ENCODE measurements at regions not wholly inside any gene's neighbourhood (a gene's known extent, or its start where the extent isn't known, plus 50 kb on each side); places are given as distances from the start of the nearest gene placed in this dataset.
"Not testable (repeated sequence)": the region's sequence is repeated elsewhere in the genome, so short reads cannot be mapped to it uniquely, and the experiment has no call there.

DNA sequence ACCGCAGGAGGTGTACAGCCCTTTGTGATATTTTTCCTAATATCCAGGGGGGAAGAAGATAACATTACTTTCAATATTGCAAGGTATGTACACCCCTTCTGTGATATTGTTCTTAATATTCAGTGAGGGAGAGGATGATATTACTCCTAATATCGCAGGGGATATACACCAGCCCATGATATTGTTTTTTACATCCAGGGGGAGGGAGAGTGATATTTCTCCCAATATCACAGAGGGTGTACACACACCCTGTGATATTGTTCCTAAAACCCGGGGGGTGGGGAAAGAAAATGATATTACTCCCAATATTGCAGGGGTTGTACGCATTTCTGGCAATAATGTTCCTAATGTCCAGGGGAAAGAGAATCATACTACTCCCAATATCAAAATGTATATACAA is 58.0 kb upstream of the SLC25A48 start:
- DNase-seq: no peak

DNA sequence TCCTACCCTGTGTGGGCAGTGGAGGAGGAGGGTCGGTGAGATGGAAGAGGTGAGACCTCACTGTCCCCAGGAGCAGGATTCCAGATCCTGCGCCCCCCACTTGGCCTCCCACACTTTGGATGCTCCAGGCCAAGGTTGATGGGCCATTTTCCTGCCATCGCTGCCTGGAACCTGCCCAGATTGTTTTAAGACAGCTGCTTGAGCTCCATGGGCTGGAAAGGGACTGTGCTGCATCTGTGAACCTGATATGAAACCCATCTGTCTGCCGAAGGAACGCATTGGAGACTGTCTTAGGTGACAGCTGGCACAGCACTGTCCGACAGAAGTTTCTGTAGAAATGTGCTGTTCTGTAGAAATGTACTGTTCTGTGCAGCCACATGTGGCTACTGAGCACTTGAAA is 72.7 kb upstream of the SLC25A48 start:
- no peak for DNase-seq

- no peak for DNase-seq
Measured at GRCh38 chr5:135759149-135759784, 75.2 kb upstream of the SLC25A48 start.

DNA sequence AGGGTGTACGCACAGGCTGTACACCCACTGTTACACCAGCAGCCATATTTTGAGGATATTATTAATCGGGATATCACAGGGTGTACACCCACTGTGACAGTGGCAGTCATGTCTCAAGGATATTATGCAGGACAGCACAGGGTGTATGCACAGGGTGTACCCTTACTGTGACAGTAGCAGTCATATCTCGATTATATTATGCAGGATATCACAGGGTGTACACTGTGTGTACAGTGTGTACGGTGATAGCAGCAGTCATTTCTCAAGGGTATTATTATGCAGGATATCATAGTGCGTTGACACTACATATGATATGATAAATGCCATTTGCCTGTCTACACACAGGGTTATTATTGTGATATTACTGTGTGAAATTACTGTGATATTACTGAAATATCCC is 80.5 kb upstream of the SLC25A48 start:
- DNase-seq: no peak

DNA sequence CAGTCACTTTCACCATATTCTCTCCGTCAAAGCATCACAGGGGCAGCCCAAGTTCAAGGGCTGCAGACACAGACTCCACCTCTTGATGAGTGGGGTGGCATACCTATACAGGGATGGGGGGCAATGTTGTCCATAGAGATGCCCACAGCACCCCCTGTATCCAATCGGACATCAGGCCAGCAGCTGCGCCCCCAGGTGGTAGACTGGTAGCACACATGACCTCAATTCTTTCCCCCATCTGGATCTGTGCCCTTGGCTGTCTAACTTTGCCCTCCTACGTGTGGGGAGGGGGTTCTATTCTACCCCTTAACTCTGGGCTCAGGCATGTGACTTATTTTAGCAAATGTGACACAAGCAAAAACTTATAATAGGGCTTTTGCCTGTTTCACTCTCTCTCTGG is 84.0 kb upstream of the SLC25A48 start:
- DNase-seq: no peak

- DNase-seq: no peak
Measured at GRCh38 chr5:135747824-135748223, 86.6 kb upstream of the SLC25A48 start.

- no peak for DNase-seq
Measured at GRCh38 chr5:135745897-135746500, 88.5 kb upstream of the SLC25A48 start.

- no peak for DNase-seq
Measured at GRCh38 chr5:135743705-135744411, 90.6 kb upstream of the SLC25A48 start.

- DNase-seq: no peak
Measured at GRCh38 chr5:135743181-135743580, 91.3 kb upstream of the SLC25A48 start.

GRCh38 chr5:135742240-135742639 is 92.2 kb upstream of the SLC25A48 start:
- DNase-seq: not testable (repeated sequence)

DNA sequence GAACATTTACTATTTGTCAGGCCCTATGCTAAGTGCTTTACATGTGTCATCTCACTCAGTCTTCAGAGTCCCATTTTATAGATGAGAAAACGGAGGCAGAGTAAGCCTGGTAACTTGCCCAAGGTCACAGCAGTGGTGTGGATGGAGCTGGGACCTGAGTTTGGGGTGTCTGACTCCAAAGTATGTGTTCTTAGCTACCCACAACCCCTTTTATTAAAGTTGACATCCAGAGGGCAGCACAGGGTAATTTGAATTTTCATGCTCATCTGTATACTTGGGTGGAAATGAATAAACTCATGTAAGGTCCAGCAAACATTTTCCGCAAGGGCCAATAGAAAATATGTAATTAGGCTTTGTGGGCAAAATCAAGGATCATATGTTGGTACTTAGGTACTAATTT is 93.4 kb upstream of the SLC25A48 start:
- no peak for DNase-seq

DNA sequence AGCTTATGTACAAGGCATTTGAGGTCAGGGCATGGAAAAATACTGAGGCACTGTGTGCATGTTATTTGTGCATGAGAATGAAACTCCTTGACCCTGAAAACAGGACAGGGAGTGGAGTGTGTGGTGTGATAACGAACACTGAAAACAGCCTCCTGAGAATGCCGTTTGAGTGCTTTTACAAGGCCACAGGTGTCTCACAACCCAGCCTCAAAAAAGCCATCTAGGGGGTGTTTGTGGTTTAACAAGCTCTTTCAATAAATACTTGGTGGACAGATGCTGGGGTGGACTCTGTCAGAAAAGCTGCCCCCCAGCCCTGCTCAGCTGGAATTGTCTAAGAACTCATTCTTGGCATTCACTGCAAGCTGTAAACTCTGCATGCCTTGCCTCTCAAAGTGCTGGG is 94.0 kb upstream of the SLC25A48 start:
- DNase-seq: no peak

GRCh38 chr5:135739383-135739981 is 95.0 kb upstream of the SLC25A48 start:
- DNase-seq: no peak

DNA sequence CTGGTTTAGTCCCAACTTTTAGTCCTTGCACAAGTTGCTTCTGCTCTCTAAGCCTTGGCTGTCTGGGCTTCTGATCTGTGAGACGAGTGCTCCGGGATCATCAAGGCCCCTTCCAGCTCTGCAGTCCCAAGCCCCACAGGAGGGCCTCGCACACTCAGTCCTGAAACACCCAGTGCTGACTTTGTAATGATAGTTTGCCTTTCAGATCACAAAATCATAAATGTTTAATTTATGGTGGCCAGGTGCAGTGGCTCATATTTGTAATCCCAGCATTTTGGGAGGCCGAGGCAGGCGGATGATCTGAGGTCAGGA is 95.9 kb upstream of the SLC25A48 start:
- DNase-seq: no peak

DNA sequence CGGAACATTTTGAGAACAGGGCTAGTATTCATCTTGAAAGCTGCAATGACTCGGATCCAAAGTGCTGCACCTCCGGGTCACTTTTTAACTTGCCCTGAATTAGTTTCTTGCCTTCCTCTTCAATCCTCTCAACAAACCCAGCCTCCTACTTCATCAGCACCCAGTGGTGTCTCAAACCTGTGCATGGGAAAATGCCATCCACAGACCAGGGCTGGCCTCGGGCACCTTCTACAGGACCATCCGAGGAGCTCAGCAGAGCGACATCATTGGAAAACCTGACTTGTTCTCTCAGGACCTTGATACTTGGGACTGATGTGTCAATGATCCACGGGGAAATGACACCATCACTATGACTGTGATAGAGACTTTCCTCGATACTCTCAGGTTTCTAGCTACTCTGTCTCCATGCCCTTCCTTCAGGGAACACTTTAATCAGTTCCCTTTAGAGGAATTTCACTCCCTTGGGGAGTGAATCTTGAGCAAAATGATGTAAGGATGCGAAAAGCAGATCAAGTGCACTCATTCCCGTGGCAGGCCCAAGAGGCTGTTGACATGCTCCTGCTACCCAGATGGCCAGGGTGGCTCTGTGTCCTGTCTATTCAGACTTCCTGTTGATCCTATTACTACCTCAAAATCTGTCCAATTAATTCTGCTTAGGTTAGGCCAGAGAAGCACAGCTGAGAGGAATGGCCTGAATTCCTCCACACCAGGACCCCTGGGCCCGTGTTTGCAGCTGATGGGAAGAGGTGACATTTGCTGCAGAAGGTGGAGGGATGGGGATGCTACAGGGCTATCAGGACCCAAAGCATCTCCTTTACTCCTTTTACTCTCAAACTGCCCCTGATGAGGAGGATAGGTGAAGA is 96.5 kb upstream of the SLC25A48 start:
- no peak for DNase-seq

GRCh38 chr5:135736952-135737351 is 97.5 kb upstream of the SLC25A48 start:
- DNase-seq: not testable (repeated sequence)

GRCh38 chr5:135735831-135736230 is 98.6 kb upstream of the SLC25A48 start:
- DNase-seq: no peak

GRCh38 chr5:135734956-135735355 is 99.5 kb upstream of the SLC25A48 start:
- DNase-seq: not testable (repeated sequence)

DNA sequence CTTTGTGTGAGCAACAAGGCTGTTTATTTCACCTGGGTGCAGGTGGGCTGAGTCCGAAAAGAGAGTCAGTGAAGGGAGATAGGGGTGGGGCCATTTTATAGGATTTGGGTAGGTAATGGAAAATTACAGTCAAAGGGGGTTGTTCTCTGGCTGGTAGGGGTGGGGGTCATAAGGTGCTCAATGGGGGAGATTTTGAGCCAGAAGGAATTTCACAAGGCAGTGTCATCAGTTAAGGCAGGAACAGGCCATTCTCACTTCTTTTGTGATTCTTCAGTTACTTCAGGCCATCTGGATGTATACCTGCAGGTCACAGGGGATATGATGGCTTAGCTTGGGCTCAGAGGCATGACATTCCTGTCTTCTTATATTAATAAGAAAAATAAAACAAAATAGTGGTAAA is 103.4 kb upstream of the SLC25A48 start:
- DNase-seq: not testable (repeated sequence)

DNA sequence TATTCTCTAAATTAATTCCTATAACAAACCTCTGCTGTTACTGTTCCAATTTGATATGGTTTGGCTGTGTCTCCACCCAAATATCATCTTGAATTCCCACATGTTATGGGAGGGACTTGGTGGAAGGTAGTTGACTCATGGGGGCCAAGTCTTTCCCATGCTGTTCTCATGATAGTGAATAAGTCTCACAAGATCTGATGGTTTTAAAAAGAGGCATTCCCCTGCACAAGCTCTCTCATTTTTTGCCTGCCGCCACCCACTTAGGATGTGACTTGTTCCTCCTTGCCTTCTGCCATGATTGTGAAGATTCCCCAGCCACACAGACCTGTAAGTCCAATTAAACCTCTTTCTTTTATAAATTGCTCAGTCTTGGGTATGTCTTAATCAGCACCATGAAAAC is 104.3 kb upstream of the SLC25A48 start:
- not testable (repeated sequence) for DNase-seq

DNA sequence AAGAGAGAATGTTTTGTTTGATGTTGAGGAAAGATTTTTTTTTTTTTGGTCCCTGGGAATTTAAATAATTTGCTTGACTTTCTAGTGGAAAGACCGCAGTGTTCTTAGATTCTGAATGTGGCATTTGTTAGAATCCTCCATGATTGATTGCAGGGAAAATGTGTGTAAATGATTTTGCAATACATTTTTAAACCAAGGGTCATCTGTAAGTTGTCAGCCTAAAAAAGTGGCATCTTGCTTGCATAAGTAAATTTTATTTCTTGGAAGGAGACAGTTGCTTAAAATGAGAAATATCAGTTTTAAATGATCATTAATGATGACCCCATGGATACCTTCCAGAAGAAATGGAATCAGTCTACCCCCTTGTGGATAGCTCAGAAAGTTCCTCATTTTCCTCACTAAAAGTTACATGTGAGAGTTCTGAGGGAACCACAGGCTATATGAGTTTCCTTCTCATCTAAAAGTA is 105.1 kb upstream of the SLC25A48 start:
- no peak for DNase-seq

GRCh38 chr5:135724617-135725016 is 109.8 kb upstream of the SLC25A48 start:
- DNase-seq: no peak

DNA sequence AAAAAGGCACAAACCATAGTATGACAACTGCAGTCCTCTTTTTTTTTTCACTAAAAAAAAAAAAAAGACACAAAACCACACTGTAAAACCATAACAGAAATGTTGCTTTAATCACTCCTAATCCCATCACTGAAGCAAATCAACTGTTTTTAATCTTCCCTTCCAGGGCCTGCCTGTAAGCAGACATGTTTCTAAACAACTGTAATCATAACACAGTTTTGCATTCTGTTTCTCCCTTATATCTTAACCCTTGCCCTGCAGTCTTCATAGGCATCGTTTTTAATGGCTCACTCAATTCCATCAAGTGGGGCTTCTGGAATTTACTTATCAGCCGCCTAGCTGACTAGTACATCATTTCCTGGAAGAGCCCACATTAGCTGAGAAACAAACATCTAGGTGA is 111.0 kb upstream of the SLC25A48 start:
- no peak for DNase-seq

All from NCI-H1105 treated with DMSO at 0.1 percent for 48 hours (cell line).